A673 (cell line): ENCODE measurements at regions not wholly inside any gene's neighbourhood (a gene's known extent, or its start where the extent isn't known, plus 50 kb on each side); places are given as distances from the start of the nearest gene placed in this dataset.
"Not testable (repeated sequence)": the region's sequence is repeated elsewhere in the genome, so short reads cannot be mapped to it uniquely, and the experiment has no call there.

Experiments
- EZH2 ChIP-seq: fragments of 200-600 bp; sonication (generic); IDR thresholded peaks from 2 replicates; pipeline ENCODE4 v1.6.1; 2017; ENCODE audit warnings: borderline replicate concordance, low read depth, mild to moderate bottlenecking, mixed read lengths, antibody characterized with exemption, low read length; ENCODE audit not compliant: poor library complexity, severe bottlenecking
- TF ChIP-seq, protein P1 (sequence below): fragments of 300-800, 200-600 bp; sonication (generic); conservative IDR thresholded peaks from 2 replicates; pipeline ENCODE4 v1.5.1; 2017; ENCODE audit warnings: low read depth, mild to moderate bottlenecking, antibody characterized with exemption, low read length, moderate library complexity, mixed read lengths

DNA sequence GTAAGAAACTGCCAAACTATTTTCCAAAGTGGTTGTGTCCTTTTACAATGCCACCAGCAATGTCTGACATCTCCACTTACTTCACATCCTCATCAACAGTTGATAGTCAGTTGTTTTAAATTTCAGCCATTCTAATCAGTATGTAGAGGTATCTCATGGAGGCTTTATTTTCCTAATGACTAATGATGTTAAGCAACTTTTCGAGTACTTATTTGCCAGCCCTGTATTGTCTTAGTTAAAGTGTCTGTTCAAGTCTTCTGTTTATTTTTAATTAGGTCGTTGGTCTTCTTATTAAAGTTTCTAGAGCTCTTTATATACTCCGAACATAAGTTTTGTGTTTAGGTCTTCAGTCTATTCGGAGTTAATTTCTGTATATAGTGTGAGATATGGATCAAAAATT is 54.9 kb upstream of the NBPF12 start:
- TF ChIP-seq, protein P1, sequence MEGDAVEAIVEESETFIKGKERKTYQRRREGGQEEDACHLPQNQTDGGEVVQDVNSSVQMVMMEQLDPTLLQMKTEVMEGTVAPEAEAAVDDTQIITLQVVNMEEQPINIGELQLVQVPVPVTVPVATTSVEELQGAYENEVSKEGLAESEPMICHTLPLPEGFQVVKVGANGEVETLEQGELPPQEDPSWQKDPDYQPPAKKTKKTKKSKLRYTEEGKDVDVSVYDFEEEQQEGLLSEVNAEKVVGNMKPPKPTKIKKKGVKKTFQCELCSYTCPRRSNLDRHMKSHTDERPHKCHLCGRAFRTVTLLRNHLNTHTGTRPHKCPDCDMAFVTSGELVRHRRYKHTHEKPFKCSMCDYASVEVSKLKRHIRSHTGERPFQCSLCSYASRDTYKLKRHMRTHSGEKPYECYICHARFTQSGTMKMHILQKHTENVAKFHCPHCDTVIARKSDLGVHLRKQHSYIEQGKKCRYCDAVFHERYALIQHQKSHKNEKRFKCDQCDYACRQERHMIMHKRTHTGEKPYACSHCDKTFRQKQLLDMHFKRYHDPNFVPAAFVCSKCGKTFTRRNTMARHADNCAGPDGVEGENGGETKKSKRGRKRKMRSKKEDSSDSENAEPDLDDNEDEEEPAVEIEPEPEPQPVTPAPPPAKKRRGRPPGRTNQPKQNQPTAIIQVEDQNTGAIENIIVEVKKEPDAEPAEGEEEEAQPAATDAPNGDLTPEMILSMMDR: not testable (repeated sequence)
- TF ChIP-seq EZH2: not testable (repeated sequence)
